GM23338 (cell line): ENCODE measurements at regions not wholly inside any gene's neighbourhood (a gene's known extent, or its start where the extent isn't known, plus 50 kb on each side); places are given as distances from the start of the nearest gene placed in this dataset.

Source experiments
- ATAC-seq: fragments of 200-7000 bp; cut with Tn5 transposase; 3 replicates; pipeline ENCODE4 v1.9.1; 2020
- DNase-seq: peaks from one replicate; pipeline ENCODE4 v3.0.0-alpha.2; 2015; ENCODE audit warnings: low spot score
- H2AFZ ChIP-seq: fragments of 200-600 bp; sonication (generic); 2 replicates; pipeline ENCODE4 v1.8.0; 2016; ENCODE audit warnings: antibody characterized with exemption, mild to moderate bottlenecking, moderate library complexity
- H3F3A ChIP-seq: fragments of 200-600 bp; sonication (generic); replicated peaks from 2 replicates; pipeline ENCODE4 v1.8.0; 2017; ENCODE audit warnings: antibody characterized with exemption, mixed run types, low read depth
- H3K27ac ChIP-seq: fragments of 200-600 bp; sonication (generic); 2 replicates; pipeline ENCODE4 v1.6.1; 2016; ENCODE audit warnings: low read depth
- H3K27me3 ChIP-seq: fragments of 200-600 bp; sonication (generic); 2 replicates; pipeline ENCODE4 v1.8.0; 2016; ENCODE audit warnings: mild to moderate bottlenecking, mixed run types, moderate library complexity; ENCODE audit not compliant: insufficient read depth
- H3K36me3 ChIP-seq: fragments of 200-600 bp; sonication (generic); 2 replicates; pipeline ENCODE4 v1.8.0; 2016; ENCODE audit warnings: mild to moderate bottlenecking; ENCODE audit not compliant: insufficient read depth
- H3K4me1 ChIP-seq: fragments of 200-600 bp; sonication (generic); 2 replicates; pipeline ENCODE4 v1.8.0; 2016; ENCODE audit warnings: mild to moderate bottlenecking, moderate library complexity; ENCODE audit not compliant: insufficient read depth
- H3K4me2 ChIP-seq: fragments of 200-600 bp; sonication (generic); 2 replicates; pipeline ENCODE4 v1.7.1; 2017; ENCODE audit warnings: mixed run types
- H3K4me3 ChIP-seq: fragments of 200-600 bp; sonication (generic); 2 replicates; pipeline ENCODE4 v1.6.1; 2016; ENCODE audit warnings: mixed run types
- H3K79me2 ChIP-seq: fragments of 200-600 bp; sonication (generic); replicated peaks from 2 replicates; pipeline ENCODE4 v1.8.0; 2017; ENCODE audit warnings: mild to moderate bottlenecking; ENCODE audit not compliant: insufficient read depth
- H3K9me2 ChIP-seq: fragments of 200-600 bp; sonication (generic); 2 replicates; pipeline ENCODE4 v1.8.0; 2017; ENCODE audit not compliant: insufficient read depth
- H4K20me1 ChIP-seq: fragments of 200-600 bp; sonication (generic); replicated peaks from 2 replicates; pipeline ENCODE4 v1.8.0; 2017; ENCODE audit warnings: mild to moderate bottlenecking; ENCODE audit not compliant: insufficient read depth
- H3K27ac Mint-ChIP-seq: 2 replicates; pipeline ENCODE4 v1.8.0; 2020; ENCODE audit warnings: inconsistent platforms, mild to moderate bottlenecking, moderate library complexity, mixed read lengths
- H3K27me3 Mint-ChIP-seq: 3 replicates; pipeline ENCODE4 v1.8.0; 2022; ENCODE audit warnings: low read depth, mild to moderate bottlenecking, moderate library complexity, mixed read lengths, inconsistent platforms; ENCODE audit not compliant: insufficient read depth, poor library complexity
- H3K36me3 Mint-ChIP-seq: 3 replicates; pipeline ENCODE4 v1.8.0; 2021; ENCODE audit warnings: low read depth, mild to moderate bottlenecking, inconsistent platforms, moderate library complexity, mixed read lengths
- H3K4me1 Mint-ChIP-seq: 3 replicates; pipeline ENCODE4 v1.8.0; 2020; ENCODE audit warnings: mild to moderate bottlenecking, inconsistent platforms, mixed read lengths
- H3K4me3 Mint-ChIP-seq: 3 replicates; pipeline ENCODE4 v1.8.0; 2021; ENCODE audit warnings: moderate library complexity, mild to moderate bottlenecking, inconsistent platforms, mixed read lengths
- H3K9me3 Mint-ChIP-seq: 3 replicates; pipeline ENCODE4 v1.8.0; 2020; ENCODE audit warnings: moderate library complexity, mild to moderate bottlenecking, inconsistent platforms, mixed read lengths
- CREB1 ChIP-seq: fragments of 250-450 bp; sonication (Bioruptor Pico); IDR thresholded peaks from 2 replicates; pipeline ENCODE4 v1.5.0; 2020; ENCODE audit warnings: low read depth, mild to moderate bottlenecking, moderate library complexity
- CTCF ChIP-seq, 2 experiments: fragments of 200-600 bp in 1 of 2; sonication (generic) in 1 of 2; conservative IDR thresholded peaks; 2 replicates each; pipeline versions ENCODE4 v1.5.1 to v1.6.1; 2016 to 2017; ENCODE audit warnings: antibody characterized with exemption in 2 of 2, low read depth in 2 of 2, mild to moderate bottlenecking in 2 of 2, moderate library complexity in 1 of 2
- ETS1 ChIP-seq: IDR thresholded peaks from 2 replicates; pipeline ENCODE4 v1.6.1; 2016; ENCODE audit warnings: antibody characterized with exemption
- EZH2 ChIP-seq: fragments of 200-600 bp; sonication (generic); IDR thresholded peaks from one replicate; pipeline ENCODE4 v1.8.0; 2017; ENCODE audit warnings: antibody characterized with exemption, mild to moderate bottlenecking, low read depth; ENCODE audit not compliant: unreplicated experiment
- EZH2phosphoT487 ChIP-seq: fragments of 200-600 bp; sonication (generic); IDR thresholded peaks from one replicate; pipeline ENCODE4 v1.8.1; 2018; ENCODE audit warnings: antibody characterized with exemption; ENCODE audit not compliant: unreplicated experiment
- JUNB ChIP-seq: IDR thresholded peaks from one replicate; pipeline ENCODE4 v1.6.1; 2016; ENCODE audit warnings: antibody characterized with exemption; ENCODE audit not compliant: unreplicated experiment
- NANOG ChIP-seq: IDR thresholded peaks from 2 replicates; pipeline ENCODE4 v1.6.1; 2016; ENCODE audit warnings: antibody characterized with exemption, borderline replicate concordance
- REST ChIP-seq: IDR thresholded peaks from one replicate; pipeline ENCODE4 v1.6.1; 2018; ENCODE audit warnings: antibody characterized with exemption; ENCODE audit not compliant: unreplicated experiment
- STAT1 ChIP-seq: IDR thresholded peaks from one replicate; pipeline ENCODE4 v1.6.1; 2016; ENCODE audit warnings: antibody characterized with exemption; ENCODE audit not compliant: unreplicated experiment
- ZNF331 ChIP-seq: fragments of 250-450 bp; sonication (Bioruptor Pico); IDR thresholded peaks from 2 replicates; pipeline ENCODE4 v1.5.0; 2020; ENCODE audit warnings: low read depth, mild to moderate bottlenecking, moderate library complexity
- ZNF462 ChIP-seq: fragments of 250-450 bp; sonication (Bioruptor Pico); IDR thresholded peaks from 2 replicates; pipeline ENCODE4 v1.5.0; 2020; ENCODE audit warnings: mild to moderate bottlenecking, moderate library complexity

GRCh38 chr10:10617686-10618085 lies 400.0 kb upstream of the CELF2 start (continued):
- no peak for TF ChIP-seq ZNF462
- no peak for TF ChIP-seq CREB1 (CRISPR knock-in tag)
- TF ChIP-seq CTCF (conservative IDR thresholded peaks at IDR 0.05; ENCODE audit: low read depth in 2 of 2) = no peak
- no peak for TF ChIP-seq STAT1
- TF ChIP-seq EZH2 = no peak
- no peak for TF ChIP-seq ZNF331 (CRISPR knock-in tag)

GRCh38 chr10:10618139-10618538 lies 399.5 kb upstream of the CELF2 start:
- H3K27ac ChIP-seq = no peak overlapping the region
- H3K36me3 Mint-ChIP-seq = no peaks in the 10 kb centered on the region
- H2AFZ ChIP-seq = no peak overlapping the region
- no peaks in the 10 kb centered on the region for H3K4me1 ChIP-seq
- no peaks in the 10 kb centered on the region for H3K36me3 ChIP-seq
- H3K27me3 Mint-ChIP-seq = peaks cover 2% of the 10 kb centered on the region
- no peaks in the 10 kb centered on the region; the same call in 1 of the 2 replicates for H3K9me2 ChIP-seq
- H4K20me1 ChIP-seq = no peaks in the 10 kb centered on the region
- H3K4me1 Mint-ChIP-seq = no peaks in the 10 kb centered on the region
- no peaks in the 10 kb centered on the region for H3K79me2 ChIP-seq
- no peak overlapping the region for H3K27ac Mint-ChIP-seq
- no peak overlapping the region for H3K4me3 ChIP-seq
- TF ChIP-seq STAT1 = no peak
- TF ChIP-seq CREB1 (CRISPR knock-in tag) = no peak
- no peak for TF ChIP-seq JUNB
- TF ChIP-seq ETS1 = no peak
- no peak for TF ChIP-seq ZNF331 (CRISPR knock-in tag)
- no peak for TF ChIP-seq REST
- TF ChIP-seq NANOG = no peak
- no peak for TF ChIP-seq EZH2
- TF ChIP-seq EZH2phosphoT487 = no peak
- peaks cover 6% of the 10 kb centered on the region; the same call in 2 of the 3 replicates for H3K9me3 Mint-ChIP-seq
- H3K27me3 ChIP-seq = no peaks in the 10 kb centered on the region
- ATAC-seq (no peak), DNase-seq (no peak)
- no peak overlapping the region for H3K4me2 ChIP-seq
- H3F3A ChIP-seq = no peaks in the 10 kb centered on the region
- no peak overlapping the region for H3K4me3 Mint-ChIP-seq
